Gastroesophageal sphincter (tissue), 4 donors: ENCODE measurements at regions not wholly inside any gene's neighbourhood (a gene's known extent, or its start where the extent isn't known, plus 50 kb on each side); places are given as distances from the start of the nearest gene placed in this dataset.

Experiments used
- ATAC-seq: fragments of 150-250 bp; one replicate; pipeline ENCODE4 v1.9.1; 2016; ENCODE audit warnings: mild to moderate bottlenecking, moderate library complexity
- H3K27ac ChIP-seq, 4 donors: fragments of 200-600 bp; sonication (generic) in 3 of 4; 1 replicate in 3 of 4; 2 replicates in 1 of 4; pipeline ENCODE4 v1.5.1; 2016 to 2019
- H3K27me3 ChIP-seq: fragments of 200-600 bp; sonication (generic); one replicate; pipeline ENCODE4 v1.5.1; 2019
- H3K36me3 ChIP-seq, 2 donors: fragments of 200-600 bp; sonication (generic); one replicate each; pipeline ENCODE4 v1.5.1; 2019; ENCODE audit warnings: control low read depth in 1 of 2
- H3K4me1 ChIP-seq, 3 donors: fragments of 200-600 bp; sonication (generic); 1 replicate in 2 of 3; 2 replicates in 1 of 3; pipeline ENCODE4 v1.5.1; 2016 to 2019; ENCODE audit warnings: control low read depth in 2 of 3
- H3K4me3 ChIP-seq, 2 donors: fragments of 200-600 bp; sonication (generic); one replicate each; pipeline ENCODE4 v1.5.1; 2019; ENCODE audit warnings: mild to moderate bottlenecking in 1 of 2, moderate library complexity in 1 of 2
- H3K9me3 ChIP-seq, 3 donors: fragments of 200-600 bp; sonication (generic); one replicate each; pipeline ENCODE4 v1.5.1; 2017 to 2019; ENCODE audit warnings: control low read depth in 2 of 3
- CTCF ChIP-seq, 4 experiments: fragments of 200-600 bp in 2 of 4; fragments of 450-650 bp in 2 of 4; sonication (generic) in 1 of 4; IDR thresholded peaks; one replicate each; pipeline ENCODE4 v1.5.1; 2017 to 2019; ENCODE audit warnings: antibody characterized with exemption in 4 of 4, mild to moderate bottlenecking in 2 of 4, moderate library complexity in 2 of 4
- EP300 ChIP-seq: sonication (generic); formaldehyde crosslinking; IDR thresholded peaks from one replicate; pipeline ENCODE4 v1.6.1; 2017; ENCODE audit warnings: antibody characterized with exemption, mild to moderate bottlenecking
- POLR2A ChIP-seq, 2 donors: fragments of 450-650 bp; IDR thresholded peaks; one replicate each; pipeline ENCODE4 v1.6.1; 2017; ENCODE audit warnings: antibody characterized with exemption in 2 of 2, mild to moderate bottlenecking in 2 of 2, moderate library complexity in 1 of 2
- POLR2AphosphoS5 ChIP-seq: sonication (generic); formaldehyde crosslinking; IDR thresholded peaks from one replicate; pipeline ENCODE4 v1.6.1; 2017; ENCODE audit warnings: antibody characterized with exemption
- WGBS, 2 donors: methylation state at CpG; one replicate each; pipeline ENCODE4 v1.1.5; 2018; ENCODE audit warnings: low coverage in 1 of 2; 5-methylcytosine and 5-hydroxymethylcytosine counted together

DNA sequence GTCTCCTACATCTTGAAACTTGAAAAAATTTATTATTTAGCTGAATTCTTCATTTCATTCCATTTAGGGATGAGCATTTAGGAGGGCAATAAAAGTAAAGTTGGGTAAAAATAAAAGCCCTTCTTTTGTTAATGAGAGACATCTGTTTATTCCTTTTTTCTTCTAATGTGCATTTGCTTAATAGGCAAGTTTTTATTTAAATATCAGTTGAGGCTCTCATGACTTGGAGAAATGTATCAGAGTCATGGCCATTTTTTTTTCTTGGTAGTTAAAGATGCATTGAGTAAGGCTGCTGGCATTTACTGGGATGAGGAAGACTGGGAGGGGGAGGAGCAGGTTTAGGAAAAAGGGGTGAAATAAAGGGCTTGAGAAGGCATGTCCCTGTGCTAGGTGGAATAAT is 609.9 kb upstream of the TMEM132C start:
- Histone ChIP-seq H3K27ac (no peak overlapping the region), H3K4me3 (no peak overlapping the region), H3K36me3 (no peaks in the 10 kb centered on the region), H3K9me3 (no peaks in the 10 kb centered on the region), H3K4me1 (no peaks in the 10 kb centered on the region), H3K27me3 (peaks cover 3% of the 10 kb centered on the region)
- no peak for ATAC-seq
- TF ChIP-seq CTCF (IDR thresholded peaks at IDR 0.05) (no peak), POLR2AphosphoS5 (no peak), POLR2A (IDR thresholded peaks at IDR 0.05) (no peak), EP300 (no peak)

- H3K9me3 ChIP-seq: no peaks in the 10 kb centered on the region
- 21 to 71% methylated on average over 2 of the region's 2 CpGs for WGBS, 2 donors
- no peak for ATAC-seq
- no peak for TF ChIP-seq POLR2A (IDR thresholded peaks at IDR 0.05)
- no peak for TF ChIP-seq CTCF (IDR thresholded peaks at IDR 0.05)
- TF ChIP-seq POLR2AphosphoS5: no peak
- H3K27me3 ChIP-seq: peaks cover 13% of the 10 kb centered on the region
- H3K27ac ChIP-seq: no peak overlapping the region
- no peaks in the 10 kb centered on the region for H3K36me3 ChIP-seq
- H3K4me3 ChIP-seq: no peak overlapping the region
- H3K4me1 ChIP-seq: no peaks in the 10 kb centered on the region
These were observed 606.0 kb upstream of the TMEM132C start for GRCh38 chr12:127660961-127661360.

DNA sequence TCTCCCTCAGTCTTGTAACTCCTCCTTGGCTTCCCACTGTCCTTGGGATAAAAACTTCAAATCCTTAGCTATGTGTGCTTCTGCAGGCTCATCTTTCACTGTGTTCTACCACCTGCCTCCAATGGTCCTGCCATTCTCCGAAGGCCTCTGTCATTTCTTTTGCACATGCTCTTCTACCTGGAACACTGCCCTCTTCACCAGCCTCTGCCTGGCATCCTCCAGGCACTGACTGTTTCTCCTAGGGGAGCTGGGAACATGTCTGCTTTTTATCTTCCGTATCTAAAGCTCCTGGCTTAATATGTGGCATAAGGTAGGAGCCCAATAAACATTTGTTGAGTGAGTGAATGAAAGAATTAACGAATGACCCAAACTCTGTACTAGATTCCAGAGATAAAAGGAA is 603.3 kb upstream of the TMEM132C start:
- peaks cover 13% of the 10 kb centered on the region for H3K27me3 ChIP-seq
- no peaks in the 10 kb centered on the region for H3K4me1 ChIP-seq
- H3K9me3 ChIP-seq: no peaks in the 10 kb centered on the region
- ATAC-seq: no peak
- no peaks in the 10 kb centered on the region for H3K36me3 ChIP-seq
- 67 to 87% methylated on average over 1 to 3 of the region's 3 CpGs for WGBS, 2 donors
- no peak overlapping the region for H3K4me3 ChIP-seq
- no peak for TF ChIP-seq EP300
- no peak for TF ChIP-seq CTCF (IDR thresholded peaks at IDR 0.05)
- H3K27ac ChIP-seq: no peak overlapping the region

GRCh38 chr12:127664901-127665300 is 602.1 kb upstream of the TMEM132C start:
- H3K9me3 ChIP-seq: no peaks in the 10 kb centered on the region
- no peaks in the 10 kb centered on the region for H3K36me3 ChIP-seq
- H3K27me3 ChIP-seq: peaks cover 10% of the 10 kb centered on the region
- TF ChIP-seq CTCF (IDR thresholded peaks at IDR 0.05): no peak
- no peaks in the 10 kb centered on the region for H3K4me1 ChIP-seq
- WGBS, 2 donors: 56 to 80% methylated on average over 4 of the region's 4 CpGs
- H3K4me3 ChIP-seq: no peak overlapping the region
- H3K27ac ChIP-seq: no peak overlapping the region
- ATAC-seq: no peak

DNA sequence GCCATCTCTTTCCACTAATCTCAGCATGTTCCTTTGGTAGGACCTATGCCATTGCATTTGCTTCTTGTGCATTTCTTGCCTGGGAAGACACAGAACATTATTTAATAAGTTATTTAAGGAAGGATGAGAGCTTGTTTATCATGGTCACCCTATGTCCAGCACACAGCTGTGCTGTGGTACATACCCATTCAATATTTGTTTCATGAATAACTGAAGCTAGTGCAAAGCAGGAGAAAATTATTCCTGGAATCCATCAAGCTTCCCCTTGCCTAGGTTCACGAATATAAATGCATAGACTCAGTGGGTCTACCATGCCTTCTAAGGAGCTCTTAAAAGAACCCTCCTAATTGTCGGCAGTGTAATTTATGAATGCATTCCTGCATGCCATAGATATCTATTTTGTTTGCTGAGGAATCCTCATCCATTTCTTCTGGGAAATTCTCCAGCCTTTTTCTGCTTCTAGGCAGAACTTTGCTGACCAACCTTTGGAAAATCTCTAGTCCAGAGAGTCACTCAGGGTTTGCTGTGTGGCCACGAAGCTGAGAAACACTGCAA is 599.8 kb upstream of the TMEM132C start:
- no peak for TF ChIP-seq POLR2A (IDR thresholded peaks at IDR 0.05)
- TF ChIP-seq EP300: no peak
- TF ChIP-seq CTCF (IDR thresholded peaks at IDR 0.05): no peak
- no peak for TF ChIP-seq POLR2AphosphoS5
- H3K9me3 ChIP-seq: no peaks in the 10 kb centered on the region
- 57 to 67% methylated on average over 3 of the region's 3 CpGs for WGBS, 2 donors
- H3K36me3 ChIP-seq: no peaks in the 10 kb centered on the region
- no peak overlapping the region for H3K4me3 ChIP-seq
- no peak overlapping the region for H3K27ac ChIP-seq
- H3K4me1 ChIP-seq: no peaks in the 10 kb centered on the region
- ATAC-seq: no peak
- peaks cover 17% of the 10 kb centered on the region for H3K27me3 ChIP-seq
